Esophagus muscularis mucosa (tissue), 3 donors: ENCODE measurements at regions not wholly inside any gene's neighbourhood (a gene's known extent, or its start where the extent isn't known, plus 50 kb on each side); places are given as distances from the start of the nearest gene placed in this dataset.

Experiments
- CTCF ChIP-seq, 3 experiments: fragments of 200-600 bp in 2 of 3; fragments of 450-650 bp in 1 of 3; sonication (generic) in 2 of 3; IDR thresholded peaks; one replicate each; pipeline ENCODE4 v1.5.1; 2017 to 2019; ENCODE audit warnings: antibody characterized with exemption in 3 of 3, mild to moderate bottlenecking in 2 of 3, moderate library complexity in 1 of 3
- EP300 ChIP-seq: sonication (generic); formaldehyde crosslinking; IDR thresholded peaks from one replicate; pipeline ENCODE4 v1.6.1; 2017; ENCODE audit warnings: antibody characterized with exemption

- no peak for TF ChIP-seq CTCF (IDR thresholded peaks at IDR 0.05)
- TF ChIP-seq EP300: no peak
Observed at GRCh38 chr20:24796236-24796635, 152.8 kb upstream of the CST7 start.
